ENCODE measurements at regions not wholly inside any gene's neighbourhood (a gene's known extent, or its start where the extent isn't known, plus 50 kb on each side); places are given as distances from the start of the nearest gene placed in this dataset.
"Not testable (repeated sequence)": the region's sequence is repeated elsewhere in the genome, so short reads cannot be mapped to it uniquely, and the experiment has no call there.

GRCh38 chr3:195984392-195985030 is 76.2 kb upstream of the TNK2 start:
- not testable (repeated sequence) for DNase-seq (ENCODE audit: low spot score); H3K36me3 ChIP-seq; H3K27me3 ChIP-seq; H3K9me3 ChIP-seq; H3K4me1 ChIP-seq; H3K27ac ChIP-seq; H3K4me3 ChIP-seq

GRCh38 chr3:195983880-195984279 is 75.5 kb upstream of the TNK2 start:
- H3K27me3 ChIP-seq; H3K9me3 ChIP-seq; H3K36me3 ChIP-seq; H3K4me1 ChIP-seq; DNase-seq (ENCODE audit: low spot score); H3K4me3 ChIP-seq; H3K27ac ChIP-seq: not testable (repeated sequence)

- H3K4me1 ChIP-seq; H3K9me3 ChIP-seq; H3K4me3 ChIP-seq; H3K36me3 ChIP-seq; H3K27me3 ChIP-seq; DNase-seq (ENCODE audit: low spot score); H3K27ac ChIP-seq: not testable (repeated sequence)
Measured at GRCh38 chr3:195982754-195983153, 74.4 kb upstream of the TNK2 start.

GRCh38 chr3:195981778-195982177 is 73.4 kb upstream of the TNK2 start:
- DNase-seq (ENCODE audit: low spot score); H3K36me3 ChIP-seq; H3K4me3 ChIP-seq; H3K27ac ChIP-seq; H3K27me3 ChIP-seq; H3K4me1 ChIP-seq; H3K9me3 ChIP-seq: not testable (repeated sequence)

- H3K4me3 ChIP-seq; H3K4me1 ChIP-seq; H3K9me3 ChIP-seq; H3K27me3 ChIP-seq; DNase-seq (ENCODE audit: low spot score); H3K27ac ChIP-seq; H3K36me3 ChIP-seq: not testable (repeated sequence)
Measured at GRCh38 chr3:195979877-195980276, 71.5 kb upstream of the TNK2 start.

GRCh38 chr3:195978585-195978984 is 70.2 kb upstream of the TNK2 start:
- not testable (repeated sequence) for H3K9me3 ChIP-seq; H3K4me3 ChIP-seq; H3K27ac ChIP-seq; H3K27me3 ChIP-seq; H3K36me3 ChIP-seq; DNase-seq (ENCODE audit: low spot score); H3K4me1 ChIP-seq

- H3K27me3 ChIP-seq; H3K4me1 ChIP-seq; H3K36me3 ChIP-seq; H3K9me3 ChIP-seq; H3K27ac ChIP-seq; DNase-seq (ENCODE audit: low spot score); H3K4me3 ChIP-seq: not testable (repeated sequence)
Measured at GRCh38 chr3:195976876-195977275, 68.5 kb upstream of the TNK2 start.

GRCh38 chr3:195974281-195974680 is 65.9 kb upstream of the TNK2 start:
- H3K9me3 ChIP-seq; H3K4me3 ChIP-seq; DNase-seq (ENCODE audit: low spot score); H3K27ac ChIP-seq; H3K36me3 ChIP-seq; H3K4me1 ChIP-seq; H3K27me3 ChIP-seq: not testable (repeated sequence)

- not testable (repeated sequence) for H3K27me3 ChIP-seq; H3K9me3 ChIP-seq; H3K27ac ChIP-seq; H3K36me3 ChIP-seq; DNase-seq (ENCODE audit: low spot score); H3K4me1 ChIP-seq; H3K4me3 ChIP-seq
Measured at GRCh38 chr3:195970873-195971272, 62.5 kb upstream of the TNK2 start.

GRCh38 chr3:195969838-195970776 is 61.8 kb upstream of the TNK2 start:
- not testable (repeated sequence) for H3K4me1 ChIP-seq; H3K36me3 ChIP-seq; H3K27me3 ChIP-seq; H3K9me3 ChIP-seq; H3K27ac ChIP-seq; DNase-seq (ENCODE audit: low spot score); H3K4me3 ChIP-seq

GRCh38 chr3:195969341-195969740 is 61.0 kb upstream of the TNK2 start:
- H3K9me3 ChIP-seq; H3K27ac ChIP-seq; H3K36me3 ChIP-seq; H3K27me3 ChIP-seq; H3K4me3 ChIP-seq; H3K4me1 ChIP-seq; DNase-seq (ENCODE audit: low spot score): not testable (repeated sequence)

GRCh38 chr3:195968104-195968503 is 59.8 kb upstream of the TNK2 start:
- not testable (repeated sequence) for DNase-seq (ENCODE audit: low spot score); H3K4me1 ChIP-seq; H3K27me3 ChIP-seq; H3K36me3 ChIP-seq; H3K4me3 ChIP-seq; H3K27ac ChIP-seq; H3K9me3 ChIP-seq

GRCh38 chr3:195967387-195967720 is 59.0 kb upstream of the TNK2 start:
- H3K9me3 ChIP-seq; H3K27ac ChIP-seq; H3K4me3 ChIP-seq; H3K4me1 ChIP-seq; DNase-seq (ENCODE audit: low spot score); H3K36me3 ChIP-seq; H3K27me3 ChIP-seq: not testable (repeated sequence)

- DNase-seq (ENCODE audit: low spot score); H3K4me1 ChIP-seq; H3K9me3 ChIP-seq; H3K36me3 ChIP-seq; H3K4me3 ChIP-seq; H3K27me3 ChIP-seq; H3K27ac ChIP-seq: not testable (repeated sequence)
Measured at GRCh38 chr3:195966563-195967386, 58.4 kb upstream of the TNK2 start.

- H3K4me3 ChIP-seq; H3K9me3 ChIP-seq; H3K36me3 ChIP-seq; H3K27ac ChIP-seq; DNase-seq (ENCODE audit: low spot score); H3K27me3 ChIP-seq; H3K4me1 ChIP-seq: not testable (repeated sequence)
Measured at GRCh38 chr3:195965217-195965616, 56.9 kb upstream of the TNK2 start.

Data from right atrium auricular region (tissue), 2 donors.